ENCODE measurements at regions not wholly inside any gene's neighbourhood (a gene's known extent, or its start where the extent isn't known, plus 50 kb on each side); places are given as distances from the start of the nearest gene placed in this dataset.

DNA sequence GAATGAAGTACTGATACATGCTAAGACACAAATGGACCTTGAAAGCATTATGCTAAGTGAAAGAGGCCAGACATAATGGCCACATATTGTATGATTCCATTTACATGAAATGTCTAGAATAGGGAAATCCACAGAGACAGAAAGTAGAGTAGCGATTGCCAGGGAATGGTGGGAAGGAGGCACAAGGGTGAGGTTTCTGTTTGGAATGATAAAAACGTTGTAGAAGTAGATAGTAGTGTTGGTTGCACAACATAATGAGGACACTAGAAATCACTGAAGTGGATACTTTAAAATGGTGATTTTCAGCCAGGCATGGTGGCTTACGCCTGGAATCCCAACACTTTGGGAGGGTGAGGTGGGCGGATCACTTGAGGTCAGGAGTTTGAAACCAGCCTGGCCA, 97.6 kb upstream of the VANGL1 start:
- no peak for TF ChIP-seq EZH2 (IDR thresholded peaks at IDR 0.05)
- no peak for TF ChIP-seq POLR2AphosphoS5 (IDR thresholded peaks at IDR 0.05; ENCODE audit: borderline replicate concordance, low read depth, low read length)
